PC-3 (cell line): ENCODE measurements at regions not wholly inside any gene's neighbourhood (a gene's known extent, or its start where the extent isn't known, plus 50 kb on each side); places are given as distances from the start of the nearest gene placed in this dataset.

ENCODE experiments used
- ATAC-seq: fragments of 200-7000 bp; cut with Tn5 transposase; 2 replicates; pipeline ENCODE4 v1.9.1; 2020; ENCODE audit warnings: mild to moderate bottlenecking, moderate library complexity
- BruUV-seq: library from RNA; stranded (reverse); fragments of 400-500 nt; replicated peaks from 2 replicates; lab custom pipeline; 2021; lab: Mats Ljungman, UMichigan
- CTCF ChIA-PET: fragments of 300-600 bp; sonication (Branson Sonifier 250); formaldehyde crosslinking; loops from one replicate; lab custom pipeline; 2022; ENCODE audit warnings: antibody characterized with exemption; lab: Charles Lee
- POLR2A ChIA-PET: fragments of 300-600 bp; sonication (Branson Sonifier 250); formaldehyde crosslinking; loops from one replicate; lab custom pipeline; 2022; ENCODE audit warnings: antibody characterized with exemption; ENCODE audit not compliant: unreplicated experiment; lab: Charles Lee
- DNase-seq: peaks from one replicate; pipeline ENCODE4 v3.0.0-alpha.2; 2015
- H2AFZ ChIP-seq: fragments of 300-600 bp; sonication (generic); 2 replicates; pipeline ENCODE4 v1.6.0; 2016; ENCODE audit warnings: antibody characterized with exemption, low read length
- H3F3A ChIP-seq: fragments of 300-600 bp; sonication (generic); one replicate; pipeline ENCODE4 v1.6.0; 2017; ENCODE audit warnings: antibody characterized with exemption, low read length, control low read depth, mild to moderate bottlenecking; ENCODE audit not compliant: unreplicated experiment
- H3K27ac ChIP-seq: fragments of 300-600 bp; sonication (generic); 2 replicates; pipeline ENCODE4 v1.5.1; 2016; ENCODE audit warnings: mild to moderate bottlenecking, low read length
- H3K27me3 ChIP-seq: fragments of 300-600 bp; sonication (generic); 2 replicates; pipeline ENCODE4 v1.6.1; 2016; ENCODE audit warnings: low read length, mixed read lengths
- H3K36me3 ChIP-seq: fragments of 300-600 bp; sonication (generic); 2 replicates; pipeline ENCODE4 v1.6.1; 2016; ENCODE audit warnings: low read depth, mixed run types, low read length, mixed read lengths
- H3K4me1 ChIP-seq: fragments of 300-600 bp; sonication (generic); 2 replicates; pipeline ENCODE4 v1.5.1; 2016; ENCODE audit warnings: low read length; ENCODE audit not compliant: insufficient read depth
- H3K4me2 ChIP-seq: fragments of 300-600 bp; sonication (generic); 2 replicates; pipeline ENCODE4 v1.6.0; 2016; ENCODE audit warnings: low read length
- H3K4me3 ChIP-seq: fragments of 300-600 bp; sonication (generic); 2 replicates; pipeline ENCODE4 v1.5.1; 2016; ENCODE audit warnings: mild to moderate bottlenecking, low read length, mixed read lengths
- H3K79me2 ChIP-seq: fragments of 300-600 bp; sonication (generic); 2 replicates; pipeline ENCODE4 v1.6.1; 2017; ENCODE audit warnings: low read length, mixed read lengths
- H3K9ac ChIP-seq: fragments of 300-600 bp; sonication (generic); 2 replicates; pipeline ENCODE4 v1.6.0; 2016; ENCODE audit warnings: mild to moderate bottlenecking, low read length
- H3K9me2 ChIP-seq: fragments of 300-600 bp; sonication (generic); replicated peaks from 2 replicates; pipeline ENCODE4 v1.6.1; 2016; ENCODE audit warnings: mixed run types, low read length, mixed read lengths
- H3K9me3 ChIP-seq: fragments of 300-600 bp; sonication (generic); 2 replicates; pipeline ENCODE4 v1.6.1; 2016; ENCODE audit warnings: low read length, mixed read lengths
- H4K20me1 ChIP-seq: fragments of 300-600 bp; sonication (generic); 2 replicates; pipeline ENCODE4 v1.6.1; 2016; ENCODE audit warnings: low read length, mixed read lengths
- EZH2 ChIP-seq: fragments of 300-600 bp; sonication (generic); IDR thresholded peaks from one replicate; pipeline ENCODE4 v1.6.1; 2017; ENCODE audit warnings: antibody characterized with exemption, mild to moderate bottlenecking, low read length; ENCODE audit not compliant: unreplicated experiment
- EZH2phosphoT487 ChIP-seq: fragments of 300-600 bp; sonication (generic); IDR thresholded peaks from 2 replicates; pipeline ENCODE4 v1.6.1; 2018; ENCODE audit warnings: mild to moderate bottlenecking, antibody characterized with exemption, low read length, borderline replicate concordance
- intact Hi-C: fragments of 100-400 bp; cut with micrococcal nuclease; formaldehyde crosslinking; loops from 2 replicates; pipeline ENCODE4 v1.9.0; 2023
- TF ChIP-seq, protein P1 (sequence below): fragments of 300-600 bp; sonication (generic); conservative IDR thresholded peaks from 2 replicates; pipeline ENCODE4 v1.5.1; 2017; ENCODE audit warnings: antibody characterized with exemption, low read depth, mild to moderate bottlenecking, low read length

DNA sequence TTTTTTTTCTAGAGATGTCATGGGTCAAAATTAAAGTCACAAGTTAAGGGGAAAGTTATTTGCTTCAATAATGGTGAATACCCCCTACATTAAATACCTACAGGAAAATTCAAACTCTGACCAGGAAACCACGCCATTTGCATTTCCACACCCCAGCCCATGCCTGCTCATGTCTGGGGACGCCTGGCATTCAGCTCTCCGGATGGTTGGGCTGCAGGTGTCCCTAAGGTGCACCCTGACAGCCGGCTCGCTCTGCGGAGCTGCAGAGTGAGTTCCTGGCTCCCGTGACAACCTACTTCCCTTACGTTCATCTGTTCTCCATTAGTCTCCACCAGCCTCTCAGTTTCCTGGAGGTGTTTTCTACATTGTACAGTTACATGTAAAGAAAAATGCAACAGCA is 122.7 kb upstream of the RIOK3 start:
- intact Hi-C loops = no loop called here
- H3K36me3 ChIP-seq = no peaks in the 10 kb centered on the region
- ChIA-PET CTCF (no interaction called here), POLR2A (no interaction called here)
- no peaks in the 10 kb centered on the region for H4K20me1 ChIP-seq
- no peaks in the 10 kb centered on the region for H3K9me3 ChIP-seq
- peaks cover 12% of the 10 kb centered on the region for H3K4me1 ChIP-seq
- DNase-seq = no peak
- no peaks in the 10 kb centered on the region for H3K79me2 ChIP-seq
- peak overlapping the region; percentile 25; the same call in 1 of the 2 replicates for H2AFZ ChIP-seq
- TF ChIP-seq EZH2phosphoT487 (no peak), EZH2 (no peak)
- TF ChIP-seq, protein P1, sequence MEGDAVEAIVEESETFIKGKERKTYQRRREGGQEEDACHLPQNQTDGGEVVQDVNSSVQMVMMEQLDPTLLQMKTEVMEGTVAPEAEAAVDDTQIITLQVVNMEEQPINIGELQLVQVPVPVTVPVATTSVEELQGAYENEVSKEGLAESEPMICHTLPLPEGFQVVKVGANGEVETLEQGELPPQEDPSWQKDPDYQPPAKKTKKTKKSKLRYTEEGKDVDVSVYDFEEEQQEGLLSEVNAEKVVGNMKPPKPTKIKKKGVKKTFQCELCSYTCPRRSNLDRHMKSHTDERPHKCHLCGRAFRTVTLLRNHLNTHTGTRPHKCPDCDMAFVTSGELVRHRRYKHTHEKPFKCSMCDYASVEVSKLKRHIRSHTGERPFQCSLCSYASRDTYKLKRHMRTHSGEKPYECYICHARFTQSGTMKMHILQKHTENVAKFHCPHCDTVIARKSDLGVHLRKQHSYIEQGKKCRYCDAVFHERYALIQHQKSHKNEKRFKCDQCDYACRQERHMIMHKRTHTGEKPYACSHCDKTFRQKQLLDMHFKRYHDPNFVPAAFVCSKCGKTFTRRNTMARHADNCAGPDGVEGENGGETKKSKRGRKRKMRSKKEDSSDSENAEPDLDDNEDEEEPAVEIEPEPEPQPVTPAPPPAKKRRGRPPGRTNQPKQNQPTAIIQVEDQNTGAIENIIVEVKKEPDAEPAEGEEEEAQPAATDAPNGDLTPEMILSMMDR = no peak
- H3K9me2 ChIP-seq = no peaks in the 10 kb centered on the region
- peak overlapping the region; percentile 59 for H3K4me3 ChIP-seq
- H3F3A ChIP-seq = no peaks in the 10 kb centered on the region
- peak overlapping the region; percentile 70 for H3K4me2 ChIP-seq
- H3K27ac ChIP-seq = peak overlapping the region; percentile 84
- H3K9ac ChIP-seq = peak overlapping the region; percentile 58
- no peak for ATAC-seq
- H3K27me3 ChIP-seq = no peaks in the 10 kb centered on the region
- BruUV-seq = no TSS peak

DNA sequence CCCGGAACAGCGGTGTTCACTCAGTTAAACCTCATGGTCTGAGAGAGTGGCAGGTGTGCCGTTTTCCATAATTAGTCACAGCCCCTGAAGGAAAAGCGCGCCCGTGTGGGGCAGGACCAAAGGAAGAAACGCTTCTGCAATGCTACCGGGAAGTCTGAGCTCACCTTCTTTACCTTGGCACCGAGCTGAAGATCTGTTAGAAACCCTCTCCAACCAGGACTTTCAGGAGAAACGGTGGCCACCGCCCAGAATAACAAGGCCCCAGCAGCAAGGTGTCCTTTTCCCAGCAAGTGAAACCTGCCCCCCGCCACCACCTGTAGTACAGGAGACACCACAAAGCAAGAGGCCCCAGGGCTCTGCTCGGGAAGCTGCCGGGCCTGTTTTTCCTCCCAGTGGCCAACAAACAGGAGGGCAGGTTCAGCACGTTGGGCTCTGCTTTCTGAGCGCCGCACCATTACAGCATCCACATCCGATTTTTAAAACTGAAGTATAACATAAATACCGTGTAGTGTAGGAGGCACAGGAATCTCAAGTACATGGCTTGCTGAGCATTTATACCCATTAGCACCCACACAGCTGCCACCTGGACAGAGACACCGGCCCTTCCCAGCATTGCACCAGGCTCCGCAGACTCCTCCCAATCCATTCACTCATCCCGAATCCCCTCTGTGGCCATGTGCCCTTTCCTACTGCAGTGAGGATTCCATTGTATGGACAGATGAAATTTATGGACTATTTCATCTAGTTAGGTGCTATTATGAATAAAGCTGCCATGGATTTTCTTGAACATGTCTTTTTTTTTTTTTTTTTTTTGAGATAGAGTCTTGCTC is 121.8 kb upstream of the RIOK3 start:
- H3K9me2 ChIP-seq = no peaks in the 10 kb centered on the region
- TF ChIP-seq EZH2 (no peak), EZH2phosphoT487 (no peak)
- TF ChIP-seq, protein P1 = no peak
- H3K9me3 ChIP-seq = no peaks in the 10 kb centered on the region
- no peaks in the 10 kb centered on the region for H4K20me1 ChIP-seq
- no peaks in the 10 kb centered on the region for H3K36me3 ChIP-seq
- ChIA-PET POLR2A (interaction anchor here (0.5 to 0.6 kb wide), 3 partner anchors 13 to 165 kb away, joined by 3 read pairs; no protein-coding TSS in a partner anchor), CTCF (no interaction called here)
- H3F3A ChIP-seq = no peaks in the 10 kb centered on the region
- no TSS peak for BruUV-seq
- H3K79me2 ChIP-seq = no peaks in the 10 kb centered on the region
- H3K4me2 ChIP-seq = peak overlapping the region; percentile 70
- DNase-seq = peak; percentile 72
- no peaks in the 10 kb centered on the region for H3K27me3 ChIP-seq
- intact Hi-C loops = no loop called here
- peak; percentile 90 for ATAC-seq
- peak overlapping the region; percentile 59 for H3K4me3 ChIP-seq
- peaks cover 12% of the 10 kb centered on the region for H3K4me1 ChIP-seq
- H2AFZ ChIP-seq = peak overlapping the region; percentile 25
- peak overlapping the region; percentile 84 for H3K27ac ChIP-seq
- H3K9ac ChIP-seq = peak overlapping the region; percentile 58

DNA sequence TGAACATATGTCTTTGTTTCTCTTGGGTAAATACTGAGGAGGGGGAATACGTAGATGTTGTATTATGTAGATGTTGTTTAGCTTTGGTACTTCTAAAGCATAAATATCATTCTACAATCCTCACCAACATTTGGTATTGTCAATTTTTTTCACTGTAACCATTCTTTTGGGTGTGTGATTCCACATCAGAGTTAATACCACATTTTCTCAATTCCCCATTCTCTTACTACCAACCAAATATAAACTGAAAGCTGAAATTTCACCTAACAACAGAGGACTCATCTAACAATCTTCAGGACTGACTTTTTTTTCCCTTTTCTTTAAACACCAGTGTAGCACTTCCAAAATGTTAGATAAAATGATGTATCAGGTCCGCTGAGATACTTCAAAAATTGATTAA is 120.7 kb upstream of the RIOK3 start:
- Histone ChIP-seq H3F3A (no peaks in the 10 kb centered on the region), H3K36me3 (no peaks in the 10 kb centered on the region), H3K27me3 (no peaks in the 10 kb centered on the region), H3K9ac (no peak overlapping the region), H3K27ac (no peak overlapping the region), H4K20me1 (no peaks in the 10 kb centered on the region), H3K4me1 (peaks cover 12% of the 10 kb centered on the region), H3K4me2 (no peak overlapping the region), H2AFZ (no peak overlapping the region), H3K9me3 (no peaks in the 10 kb centered on the region), H3K4me3 (no peak overlapping the region), H3K79me2 (no peaks in the 10 kb centered on the region), H3K9me2 (no peaks in the 10 kb centered on the region)
- no peak for DNase-seq
- ChIA-PET POLR2A (interaction anchor here (0.5 kb wide), 1 partner anchor 45 kb away, joined by 3 read pairs; no protein-coding TSS in a partner anchor), CTCF (no interaction called here)
- no TSS peak for BruUV-seq
- intact Hi-C loops = no loop called here
- no peak for ATAC-seq
- TF ChIP-seq, protein P1 = no peak
- TF ChIP-seq EZH2 = no peak
- no peak for TF ChIP-seq EZH2phosphoT487
